Fibroblast of skin of right quadriceps (primary cell): ENCODE measurements at regions not wholly inside any gene's neighbourhood (a gene's known extent, or its start where the extent isn't known, plus 50 kb on each side); places are given as distances from the start of the nearest gene placed in this dataset.
"Not testable (repeated sequence)": the region's sequence is repeated elsewhere in the genome, so short reads cannot be mapped to it uniquely, and the experiment has no call there.

ENCODE experiments used
- DNase-seq: peaks from one replicate; pipeline ENCODE4 v3.0.0-alpha.2; 2013

DNA sequence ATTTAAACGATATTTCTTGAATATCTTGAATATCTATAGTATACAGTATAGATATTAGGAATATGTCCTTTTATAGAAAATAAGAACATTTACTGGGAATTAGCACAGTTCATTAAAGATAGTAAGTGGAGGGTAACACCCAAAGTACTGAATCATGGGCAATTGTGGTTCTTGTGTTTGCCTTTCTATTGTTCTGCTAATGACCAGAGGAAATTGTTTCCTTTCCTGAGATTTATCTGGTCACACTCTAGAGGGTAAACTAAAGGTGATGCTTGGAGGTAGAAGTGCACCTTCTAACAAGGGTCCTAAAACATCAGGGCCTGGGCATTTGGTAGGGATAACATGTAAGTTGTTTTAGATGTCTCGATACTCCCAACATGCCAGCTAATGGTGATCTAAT is 241.3 kb upstream of the SFRP2 start:
- no peak for DNase-seq

DNA sequence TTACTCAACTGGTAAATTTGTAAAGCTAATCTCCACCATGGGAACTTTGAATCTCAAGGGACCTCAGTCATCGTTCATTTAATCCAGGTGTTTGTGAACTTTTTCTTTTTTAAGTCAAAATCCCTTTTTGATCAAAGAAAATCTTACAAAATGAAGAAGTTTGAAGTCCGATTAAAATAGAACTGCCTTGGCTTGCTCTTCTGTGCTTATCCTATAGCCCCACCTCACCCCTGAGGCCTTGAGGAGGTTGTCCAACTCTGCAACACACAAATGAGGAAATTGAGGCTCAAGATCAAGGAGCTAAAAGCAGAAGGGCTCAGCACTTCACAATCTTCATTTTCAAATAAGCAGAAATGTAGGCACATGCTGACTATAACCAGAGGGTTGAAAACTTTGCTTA is 240.3 kb upstream of the SFRP2 start:
- DNase-seq = no peak

DNA sequence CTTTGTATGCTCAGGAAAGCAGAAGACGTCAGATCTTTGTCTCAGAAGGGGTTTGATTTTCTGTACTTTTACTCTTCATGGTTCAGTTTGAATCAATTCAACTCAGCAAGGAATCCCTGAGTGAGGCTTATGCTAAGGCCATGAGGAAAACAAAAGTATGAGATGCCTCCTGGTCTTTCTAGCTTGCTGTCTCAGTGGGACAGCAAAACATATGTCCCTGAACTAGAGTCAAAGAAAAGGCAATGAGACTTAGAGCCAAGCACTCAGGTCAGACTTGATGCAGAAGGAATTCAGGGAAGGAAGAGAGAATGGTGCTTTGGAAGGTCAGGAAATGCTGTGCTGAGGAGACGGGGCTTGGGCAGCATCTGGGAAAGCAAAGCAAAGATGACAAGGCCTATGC is 236.2 kb upstream of the SFRP2 start:
- no peak for DNase-seq

DNA sequence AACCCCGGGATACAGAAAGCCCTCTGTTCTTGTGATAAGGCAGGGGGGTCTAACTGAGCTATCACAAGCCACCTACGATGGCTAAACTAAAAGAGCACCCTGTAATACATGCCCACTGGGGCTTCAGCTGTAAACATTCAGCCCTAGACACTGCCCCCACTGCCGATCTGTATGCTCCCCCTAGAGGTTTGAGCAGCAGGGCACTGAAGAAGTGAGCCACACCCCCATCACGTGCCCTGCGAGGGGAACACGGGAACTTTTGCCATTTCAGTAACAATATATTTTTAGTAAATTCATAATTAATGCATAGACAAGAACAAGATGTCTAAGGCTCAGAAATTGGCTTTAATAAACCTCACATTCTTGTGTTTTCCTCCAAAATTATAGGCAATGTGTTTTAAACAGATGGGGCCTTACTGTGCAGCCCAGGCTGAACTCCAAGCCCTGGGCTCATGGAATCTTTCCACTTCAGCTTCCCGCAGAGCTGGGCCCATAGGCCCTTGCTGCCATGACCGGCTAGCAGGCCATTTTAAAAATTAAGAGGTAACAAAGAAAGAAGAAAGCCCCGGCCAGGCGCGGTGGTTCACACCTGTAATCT is 235.3 kb upstream of the SFRP2 start:
- DNase-seq = no peak

DNA sequence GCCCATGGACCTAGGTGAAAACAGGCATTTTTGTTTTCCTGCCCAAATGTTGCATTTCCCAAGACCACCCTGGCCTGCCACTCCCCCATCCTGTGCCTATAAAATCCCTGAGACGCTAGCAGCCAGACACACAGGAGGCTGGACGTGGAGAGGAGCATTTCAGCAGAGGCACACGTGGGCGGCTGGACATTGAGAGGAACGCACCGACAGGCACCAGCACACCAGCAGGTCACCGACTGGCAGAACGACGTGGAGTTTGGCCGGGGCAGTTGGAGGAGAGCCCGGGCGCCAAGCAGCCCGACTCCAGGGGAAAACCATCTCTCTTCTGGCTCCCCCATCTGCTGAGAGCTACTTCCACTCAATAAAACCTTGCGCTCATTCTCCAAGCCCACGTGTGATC is 234.8 kb upstream of the SFRP2 start:
- not testable (repeated sequence) for DNase-seq

DNA sequence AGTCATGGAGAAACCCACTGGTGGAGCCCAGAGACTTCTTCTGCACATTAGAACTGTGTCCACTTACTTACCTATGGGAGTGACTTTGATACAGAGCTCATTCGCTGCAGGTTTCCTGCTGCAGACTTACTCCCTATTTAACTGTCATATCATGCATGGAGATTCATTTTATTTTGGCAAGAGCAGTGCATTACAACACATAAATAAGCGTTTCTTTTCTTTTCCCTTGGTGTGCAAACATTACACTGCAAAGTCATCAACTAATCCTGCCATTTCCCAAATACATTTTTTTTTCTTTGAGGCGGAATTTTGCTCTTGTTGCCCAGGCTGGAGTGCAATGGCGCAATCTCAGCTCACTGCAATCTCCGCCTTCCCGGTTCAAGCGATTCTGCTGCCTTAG is 230.9 kb upstream of the SFRP2 start:
- DNase-seq = no peak

DNA sequence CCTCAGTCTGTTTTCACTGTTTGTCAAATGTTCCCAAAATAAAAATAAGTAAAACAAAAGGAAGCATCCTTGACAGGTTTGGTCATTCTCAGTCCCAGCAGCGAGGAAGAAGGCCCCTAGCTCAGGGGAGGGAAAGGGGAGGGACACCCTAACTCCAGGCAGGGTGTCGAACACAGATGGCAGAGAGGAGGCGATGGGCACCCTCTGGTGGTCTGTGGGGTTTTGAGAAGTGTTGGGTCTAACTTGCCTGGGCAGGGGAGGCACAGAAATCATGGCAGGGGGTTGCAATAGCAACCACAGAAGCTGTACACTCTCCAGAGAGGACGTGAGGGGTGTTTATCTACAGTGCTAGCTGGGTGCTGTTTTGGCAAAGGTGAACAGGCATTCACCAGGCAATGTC is 229.8 kb upstream of the SFRP2 start:
- no peak for DNase-seq

DNA sequence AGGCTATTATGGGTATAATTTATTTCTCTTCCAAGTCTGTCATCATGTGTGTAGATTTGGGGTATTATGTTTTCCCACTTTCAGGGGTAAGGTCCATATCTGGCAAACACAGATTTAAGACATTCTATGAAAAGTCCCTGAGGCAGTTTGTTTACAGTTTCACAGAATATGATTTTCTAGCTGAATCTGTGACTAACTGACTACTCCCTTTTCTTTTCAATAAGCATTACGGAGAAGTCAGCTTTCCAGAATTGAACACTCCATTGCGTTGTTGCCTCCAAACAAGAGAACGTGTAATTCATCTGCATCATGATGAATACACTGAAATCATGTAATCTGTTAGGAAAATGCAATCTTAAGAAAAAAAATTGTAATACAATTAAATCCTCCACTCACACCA is 226.7 kb upstream of the SFRP2 start:
- DNase-seq = no peak

DNA sequence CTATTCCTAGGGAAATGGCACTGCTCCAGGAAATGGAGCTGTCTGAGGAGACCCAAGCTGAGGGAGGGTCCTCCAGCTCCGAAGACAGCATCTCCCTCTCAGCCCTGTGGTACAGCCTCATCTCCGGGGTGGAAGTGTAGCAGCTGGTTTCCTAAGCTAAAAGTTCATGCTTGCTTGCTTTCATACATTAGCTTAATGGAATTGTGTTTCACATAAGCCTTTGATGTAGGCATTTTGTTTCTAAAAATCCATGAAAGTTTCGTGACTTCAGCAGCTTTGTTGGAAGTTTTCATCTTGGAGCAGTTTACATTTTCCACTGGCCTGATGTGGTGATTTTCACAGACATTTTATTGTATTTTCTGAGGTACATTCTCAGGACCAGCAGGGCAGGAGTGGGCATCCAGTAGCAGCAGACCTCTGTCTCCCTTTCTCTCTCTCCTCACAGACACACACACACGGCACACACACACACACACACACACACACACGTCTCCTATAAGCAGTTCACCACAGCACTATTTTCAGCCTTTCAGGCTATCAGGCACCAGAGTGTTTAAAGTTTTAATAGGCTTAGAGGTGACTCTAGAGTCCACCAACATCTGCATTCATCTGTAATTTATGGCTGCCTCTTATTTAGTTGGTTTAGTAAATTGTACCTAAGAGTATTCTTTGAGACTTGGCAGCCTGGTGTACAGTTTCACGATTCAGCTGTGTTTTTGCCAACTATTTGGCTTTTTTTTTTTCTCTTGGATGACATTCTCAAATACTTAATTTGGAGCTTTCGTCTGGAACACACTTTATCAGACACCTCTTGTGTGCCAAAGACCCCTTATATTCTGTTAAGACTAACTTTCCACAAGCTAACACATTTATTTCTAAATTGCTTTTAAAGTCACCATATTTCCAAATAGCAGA is 225.8 kb upstream of the SFRP2 start:
- DNase-seq = no peak

DNA sequence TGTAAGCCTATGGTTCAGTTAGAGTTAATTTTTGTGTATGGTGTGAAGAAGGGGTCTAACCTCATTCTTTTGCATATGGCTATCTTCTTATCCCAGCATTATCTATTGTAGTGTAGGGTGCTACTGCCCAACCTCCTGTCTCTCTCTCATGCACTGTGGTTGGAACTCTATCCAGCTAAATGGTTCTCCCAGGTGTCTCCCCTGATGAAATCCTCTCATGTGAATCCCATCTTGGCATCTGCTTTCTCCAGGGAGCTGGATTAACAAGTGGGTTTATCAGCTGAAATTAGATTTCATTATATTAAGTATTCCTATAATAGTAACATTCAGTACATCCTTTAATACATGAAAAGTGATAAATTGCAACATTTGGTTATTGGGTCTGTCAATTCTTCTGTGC is 224.7 kb upstream of the SFRP2 start:
- no peak for DNase-seq

DNA sequence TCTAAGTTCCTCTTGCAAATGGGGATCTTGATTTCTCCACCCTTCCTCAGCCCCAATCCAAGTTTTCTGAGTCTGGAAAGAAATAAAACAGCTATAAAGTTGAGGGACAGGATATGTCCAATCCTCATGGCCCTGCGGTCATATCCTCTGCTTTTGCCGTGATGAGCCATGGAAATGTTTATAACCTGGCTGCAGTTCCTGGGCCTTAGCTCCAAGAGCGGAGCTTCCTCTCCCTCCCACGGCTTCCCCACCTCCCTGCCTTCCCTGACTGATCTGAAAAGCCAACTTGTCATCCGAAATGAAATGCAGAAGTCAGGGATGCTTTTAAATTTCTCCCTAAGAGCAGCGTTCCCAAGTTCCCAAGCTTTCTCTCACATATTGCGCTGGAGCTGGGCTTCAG is 221.5 kb upstream of the SFRP2 start:
- DNase-seq = no peak

DNA sequence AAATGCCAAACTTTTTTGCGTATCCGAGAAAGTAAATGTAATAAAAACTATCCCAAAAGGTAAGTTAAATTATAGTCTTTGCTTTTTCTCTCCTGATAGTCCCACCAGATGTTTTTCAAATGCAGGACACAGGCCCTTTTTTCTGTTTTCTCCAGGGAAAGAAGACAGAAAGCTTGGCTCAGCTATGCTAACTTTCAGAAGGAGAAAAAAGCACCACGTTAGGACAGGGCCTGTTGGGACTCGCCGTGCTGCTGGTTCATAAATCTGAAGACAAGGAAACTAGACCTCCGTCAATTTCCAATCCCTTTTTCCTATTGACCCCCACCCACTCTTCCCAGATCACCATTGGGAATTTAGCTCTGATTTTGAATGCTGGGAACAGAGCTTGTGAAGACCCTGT is 220.9 kb upstream of the SFRP2 start:
- DNase-seq = no peak

DNA sequence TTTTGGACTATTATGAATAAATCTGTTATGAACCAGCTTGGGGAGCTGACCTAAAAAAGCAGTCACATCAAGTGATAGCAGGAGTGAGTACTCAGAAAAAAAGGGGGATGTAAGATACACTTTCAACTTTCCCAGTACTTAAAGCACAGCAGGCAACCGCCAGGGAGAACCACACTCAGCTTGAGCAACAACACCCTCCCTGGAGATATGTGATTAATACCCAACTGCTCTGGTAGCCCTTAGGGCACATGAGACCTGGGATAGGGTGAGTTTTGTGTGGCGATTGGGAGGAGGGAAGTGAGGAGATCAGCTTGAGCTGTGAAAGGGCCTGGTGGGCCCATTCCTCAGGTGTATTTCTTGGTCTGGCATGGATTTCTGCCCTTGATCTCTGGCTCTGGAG is 220.3 kb upstream of the SFRP2 start:
- DNase-seq = no peak

DNA sequence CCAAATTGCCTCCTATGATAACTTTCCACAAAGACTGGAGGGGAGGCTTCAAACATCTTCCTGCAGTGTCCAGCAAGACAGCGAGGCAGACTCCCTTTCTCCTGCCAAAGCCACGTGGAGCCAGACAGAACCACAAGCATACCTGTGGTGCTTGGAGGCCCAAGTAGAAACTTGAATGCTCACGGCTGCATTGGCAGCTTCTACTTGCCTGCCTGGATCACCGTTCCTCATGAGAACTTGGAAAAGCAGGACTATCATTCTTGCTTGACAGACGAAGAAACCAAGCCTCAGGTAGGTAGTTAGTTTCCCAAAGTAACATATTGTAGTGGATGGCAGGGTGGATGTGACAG is 216.3 kb upstream of the SFRP2 start:
- DNase-seq = no peak

DNA sequence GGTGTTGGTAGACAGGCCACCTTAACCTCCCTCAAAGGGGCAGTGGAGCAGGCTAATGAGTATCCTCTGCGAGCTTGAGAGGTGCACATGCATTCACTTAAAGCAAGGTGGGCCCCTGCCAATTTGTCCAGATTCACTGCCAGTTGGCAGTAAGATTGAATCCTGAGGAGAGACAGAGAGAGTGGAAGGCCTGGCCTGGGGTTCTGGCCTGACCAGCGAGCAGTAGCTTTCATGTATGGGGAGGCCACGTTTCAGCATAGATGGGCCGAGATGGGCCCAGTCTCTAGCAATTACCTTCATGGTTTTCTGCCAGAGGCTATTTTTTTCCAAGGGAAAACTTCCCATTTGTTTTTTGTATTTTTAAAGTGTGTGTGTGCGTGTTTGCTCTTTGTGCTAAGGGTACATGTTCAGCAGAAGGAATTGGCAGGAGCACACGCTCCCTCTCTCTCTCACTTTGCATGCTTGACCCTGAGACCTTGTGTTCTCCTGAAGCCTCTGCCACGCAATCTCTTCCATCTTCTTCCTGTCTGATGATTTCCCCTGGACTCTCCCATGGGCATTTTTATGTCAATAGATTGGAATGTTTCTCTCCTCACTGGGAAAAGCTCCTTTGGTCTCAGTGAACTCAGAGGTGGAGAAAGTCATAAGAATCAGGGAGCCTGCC is 215.8 kb upstream of the SFRP2 start:
- peak; percentile 87 for DNase-seq

DNA sequence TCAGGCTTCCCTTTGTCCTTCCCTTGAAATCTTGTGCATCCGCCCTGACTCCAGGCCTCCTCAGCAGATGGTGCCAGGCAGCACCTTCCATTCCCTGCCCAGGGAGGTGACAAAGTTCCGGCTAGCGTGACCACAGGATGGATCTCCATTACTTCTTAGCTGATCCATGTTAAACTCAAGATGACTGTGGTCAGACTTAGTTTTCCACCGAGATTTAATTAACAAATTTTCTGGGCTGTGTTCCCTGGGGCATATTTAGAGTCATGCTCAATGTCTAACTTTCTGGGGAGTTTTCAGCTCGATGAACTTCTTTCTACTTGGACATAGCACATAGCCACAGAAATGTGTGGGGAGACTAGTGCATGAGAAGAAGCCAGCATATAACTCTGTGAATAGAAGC is 215.1 kb upstream of the SFRP2 start:
- DNase-seq = no peak

DNA sequence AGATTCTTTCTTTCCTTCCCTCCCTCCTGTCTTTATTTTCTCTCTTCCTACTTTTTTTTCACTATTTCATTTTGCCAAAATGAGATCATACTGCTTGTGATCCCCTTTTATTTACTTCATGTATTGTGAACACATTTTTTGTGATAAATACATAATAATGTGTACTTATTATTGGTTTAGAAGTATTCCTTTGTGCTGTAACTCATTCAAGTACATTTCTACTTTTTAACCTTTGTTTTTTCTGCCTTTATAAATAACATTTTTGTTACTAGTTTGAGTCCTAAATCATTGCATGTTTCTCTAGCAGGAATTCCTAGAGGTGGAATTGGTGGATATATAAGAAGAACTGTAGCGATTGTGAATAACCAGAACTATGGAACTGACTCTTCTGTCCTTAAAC is 214.5 kb upstream of the SFRP2 start:
- no peak for DNase-seq

DNA sequence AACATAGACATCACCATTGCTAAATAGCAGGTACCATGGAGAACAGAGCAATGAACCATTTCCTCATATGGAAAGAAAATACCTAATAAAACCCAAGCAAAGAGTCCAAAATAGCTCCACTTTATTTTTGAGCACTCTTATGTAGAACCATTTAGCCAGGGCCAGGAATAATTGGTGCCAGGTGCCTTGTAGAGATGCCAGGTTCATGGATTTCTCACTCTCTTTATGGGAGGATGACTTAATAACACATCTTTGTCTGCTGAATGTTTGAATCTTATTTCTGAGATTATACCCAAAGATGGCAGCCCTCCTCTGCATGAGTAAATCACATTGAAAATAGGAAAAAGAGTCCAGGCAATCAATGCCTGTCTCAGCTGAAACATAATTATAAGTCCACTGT is 212.3 kb upstream of the SFRP2 start:
- no peak for DNase-seq

DNA sequence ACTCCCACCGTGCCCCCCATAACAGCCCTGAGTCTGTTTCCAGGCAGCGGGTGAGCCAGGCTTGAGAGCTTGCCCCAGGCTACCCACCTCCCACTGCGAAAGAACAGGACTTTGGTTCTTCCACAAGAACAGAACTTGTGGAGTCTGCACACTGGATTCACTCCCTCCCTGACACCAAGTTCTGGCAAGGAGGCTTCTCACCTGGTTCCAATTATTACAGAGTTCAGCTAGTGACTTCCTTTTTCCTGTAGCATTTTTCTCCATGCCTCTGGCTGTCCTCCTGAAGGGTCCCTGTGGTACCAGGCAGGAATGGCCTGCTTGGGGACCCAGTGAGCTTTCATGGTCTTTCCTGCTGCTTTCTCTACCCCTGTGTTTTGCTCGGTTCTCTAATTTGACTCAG is 208.6 kb upstream of the SFRP2 start:
- DNase-seq = no peak

DNA sequence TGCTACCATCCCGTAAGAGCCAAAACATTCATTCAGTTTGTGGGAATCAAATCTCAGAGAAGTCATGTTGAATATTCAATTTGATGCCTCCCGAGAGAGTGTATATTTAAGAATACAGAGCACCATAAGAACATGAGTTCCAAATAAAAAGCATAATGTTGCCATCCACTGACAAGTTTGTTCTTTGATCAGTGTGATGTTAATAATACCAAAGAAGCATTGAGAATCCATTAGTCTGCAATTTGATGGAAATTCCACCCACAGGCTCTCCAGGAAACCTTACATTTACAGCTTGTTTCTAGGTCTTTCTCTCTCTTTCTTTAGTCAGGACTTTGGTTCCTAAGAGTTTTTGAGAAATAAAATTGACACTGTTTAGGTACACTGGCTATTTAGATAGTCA is 200.6 kb upstream of the SFRP2 start:
- DNase-seq = no peak

DNA sequence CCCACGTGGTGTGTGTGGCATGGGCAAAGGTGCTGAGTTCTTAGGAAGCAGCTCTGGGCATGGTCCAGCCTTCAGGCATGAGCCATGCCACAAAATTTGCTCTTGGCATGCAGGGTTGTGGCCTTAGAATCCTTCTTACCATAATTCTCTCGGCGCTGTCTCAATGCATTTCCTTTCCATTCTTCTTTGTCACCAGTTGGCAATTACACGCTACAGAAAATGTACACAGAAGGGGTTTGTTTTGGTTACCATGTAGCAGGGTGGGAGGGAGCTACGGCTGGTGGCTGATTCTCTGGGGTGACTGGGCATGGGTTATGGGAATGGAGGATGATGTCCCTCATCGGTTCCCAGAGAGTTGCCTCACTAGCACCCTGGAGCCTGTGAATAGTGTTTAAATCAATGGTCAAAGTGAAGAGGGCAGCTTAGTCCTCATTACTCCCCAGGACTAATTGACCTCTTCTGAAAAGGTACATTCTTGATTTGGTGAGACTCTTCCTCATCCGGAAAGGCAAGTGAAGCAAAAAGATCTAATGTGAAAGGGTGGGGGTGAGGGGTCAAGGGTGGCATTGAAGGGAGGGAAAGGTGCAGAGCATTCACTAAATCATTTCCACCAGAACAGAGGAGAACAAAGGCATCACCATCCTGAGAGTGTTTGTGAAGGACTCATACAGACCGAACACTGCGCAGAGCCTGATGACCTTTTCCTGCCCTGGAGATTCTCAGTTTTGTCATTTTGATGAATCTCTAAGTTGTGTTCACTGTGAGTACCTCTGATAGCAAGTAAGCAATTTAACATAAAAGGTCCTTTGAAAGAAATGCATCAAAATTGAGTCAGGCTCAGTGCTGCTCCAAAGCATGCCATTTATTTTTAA is 199.8 kb upstream of the SFRP2 start:
- peak; percentile 12 for DNase-seq

DNA sequence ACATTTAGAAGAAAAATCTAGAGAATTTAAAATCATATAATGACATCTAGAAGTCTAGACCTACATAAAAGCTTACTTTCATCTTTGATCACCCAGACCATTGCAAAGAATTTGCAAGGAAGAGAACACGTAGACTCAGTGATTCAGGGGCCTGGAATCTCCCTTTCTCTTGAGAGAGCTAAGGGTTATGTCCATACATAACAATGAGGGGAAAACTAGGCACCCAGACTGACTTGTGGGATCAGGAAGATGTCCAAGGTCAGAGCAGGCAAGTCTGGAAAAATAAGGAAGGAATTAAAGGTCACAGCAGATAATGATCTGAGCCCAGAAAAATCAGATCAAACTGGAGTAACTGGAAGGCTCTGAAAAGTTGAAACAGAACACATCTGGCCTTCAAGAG is 198.4 kb upstream of the SFRP2 start:
- DNase-seq = peak; percentile 78

DNA sequence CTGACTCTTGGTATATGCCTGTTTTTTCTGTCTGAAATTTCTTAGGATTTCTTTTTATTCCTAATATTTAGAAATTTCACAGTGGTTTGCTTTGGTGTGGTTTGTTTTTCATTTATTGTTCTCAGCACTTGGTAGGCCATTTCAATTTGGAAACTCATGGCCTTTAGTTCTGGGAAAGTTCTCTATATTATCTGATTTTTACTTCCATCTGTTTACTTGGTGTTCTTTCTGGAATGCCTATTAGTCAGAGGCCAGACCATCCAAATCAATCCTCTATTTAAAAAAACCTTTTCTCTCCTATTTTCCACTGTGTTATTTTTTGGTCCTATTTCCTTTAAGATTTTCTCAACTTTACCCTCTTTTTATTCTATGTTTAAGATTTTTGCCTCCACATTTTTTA is 188.1 kb upstream of the SFRP2 start:
- DNase-seq = no peak
